ENCODE measurements at regions not wholly inside any gene's neighbourhood (a gene's known extent, or its start where the extent isn't known, plus 50 kb on each side); places are given as distances from the start of the nearest gene placed in this dataset.

- no peak for TF ChIP-seq AFF4 (CRISPR knock-in tag; IDR thresholded peaks at IDR 0.05; ENCODE audit: borderline replicate concordance)
- TF ChIP-seq SP1 (CRISPR knock-in tag; conservative IDR thresholded peaks at IDR 0.05) = no peak
- no peak for TF ChIP-seq USF1 (CRISPR knock-in tag; IDR thresholded peaks at IDR 0.05)
- no peak for TF ChIP-seq ELF4 (CRISPR knock-in tag; IDR thresholded peaks at IDR 0.05; ENCODE audit: low read depth)
- no peak for TF ChIP-seq ATF2 (CRISPR knock-in tag; IDR thresholded peaks at IDR 0.05; ENCODE audit: borderline replicate concordance, low read depth)
- no peak for TF ChIP-seq SOX15 (CRISPR knock-in tag; IDR thresholded peaks at IDR 0.05)
Measured at GRCh38 chr7:9029681-9030530, 596.5 kb downstream of the NXPH1 start (continued).

GRCh38 chr7:9030976-9031375, 597.6 kb downstream of the NXPH1 start:
- no peaks in the 10 kb centered on the region for H3K9me3 Mint-ChIP-seq
- ChIA-PET POLR2A (no interaction called here), CTCF (no interaction called here)
- no peak overlapping the region for H3K27ac Mint-ChIP-seq
- H3K4me3 Mint-ChIP-seq = no peak overlapping the region
- peaks cover 20% of the 10 kb centered on the region for H3K4me1 Mint-ChIP-seq
- DNase-seq (ENCODE audit: low spot score) (no peak), ATAC-seq (no peak)
- H3K27me3 Mint-ChIP-seq (ENCODE audit: low read depth) = no peaks in the 10 kb centered on the region
- H3K36me3 Mint-ChIP-seq = no peaks in the 10 kb centered on the region
- TF ChIP-seq NR2C2 (CRISPR knock-in tag; IDR thresholded peaks at IDR 0.05) = no peak
- TF ChIP-seq PRRX2 (CRISPR knock-in tag; IDR thresholded peaks at IDR 0.05) = no peak
- no peak for TF ChIP-seq GABPB1 (CRISPR knock-in tag; IDR thresholded peaks at IDR 0.05)
- TF ChIP-seq ZBTB43 (CRISPR knock-in tag; IDR thresholded peaks at IDR 0.05) = no peak
- no peak for TF ChIP-seq ZNF416 (CRISPR knock-in tag; IDR thresholded peaks at IDR 0.05)
- TF ChIP-seq RORB (CRISPR knock-in tag; IDR thresholded peaks at IDR 0.05) = no peak
- TF ChIP-seq E2F4 (CRISPR knock-in tag; IDR thresholded peaks at IDR 0.05; ENCODE audit: borderline replicate concordance, low read depth) = no peak
- TF ChIP-seq GRHL2 (CRISPR knock-in tag; IDR thresholded peaks at IDR 0.05; ENCODE audit: insufficient replicate concordance, severe bottlenecking) = no peak
- no peak for TF ChIP-seq ATF3 (CRISPR knock-in tag; conservative IDR thresholded peaks at IDR 0.05)
- TF ChIP-seq OVOL2 (CRISPR knock-in tag; IDR thresholded peaks at IDR 0.05; ENCODE audit: borderline replicate concordance) = no peak
- no peak for TF ChIP-seq SMAD3 (CRISPR knock-in tag; IDR thresholded peaks at IDR 0.05; ENCODE audit: borderline replicate concordance)
- no peak for TF ChIP-seq E2F5 (CRISPR knock-in tag; IDR thresholded peaks at IDR 0.05)
- TF ChIP-seq NFE2L1 (CRISPR knock-in tag; IDR thresholded peaks at IDR 0.05) = no peak
- no peak for TF ChIP-seq ZNF423 (CRISPR knock-in tag; IDR thresholded peaks at IDR 0.05)
- no peak for TF ChIP-seq ATF6 (CRISPR knock-in tag; IDR thresholded peaks at IDR 0.05)
- no peak for TF ChIP-seq FOXP4 (CRISPR knock-in tag; IDR thresholded peaks at IDR 0.05)

Data from WTC11 (cell line).